ENCODE measurements at regions not wholly inside any gene's neighbourhood (a gene's known extent, or its start where the extent isn't known, plus 50 kb on each side); places are given as distances from the start of the nearest gene placed in this dataset.
"Not testable (repeated sequence)": the region's sequence is repeated elsewhere in the genome, so short reads cannot be mapped to it uniquely, and the experiment has no call there.

DNA sequence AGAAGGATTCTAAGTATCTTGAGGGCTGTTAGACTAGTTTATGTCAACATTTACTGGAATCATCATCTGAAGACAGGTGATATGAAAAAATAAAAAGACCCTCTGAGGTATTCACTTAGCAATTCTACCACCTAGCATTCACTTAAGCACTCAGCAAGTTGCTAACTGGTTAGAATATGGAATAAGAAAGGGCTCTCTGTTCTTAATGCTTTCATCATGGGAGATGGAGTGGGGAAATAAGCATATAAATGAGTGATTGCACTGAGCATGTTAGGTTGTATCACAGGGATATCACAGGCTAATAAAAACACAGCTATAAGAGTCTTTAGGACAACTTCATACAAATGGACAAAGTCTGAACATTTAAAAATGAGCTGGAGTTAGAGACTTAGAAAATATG is 1238.8 kb downstream of the CDH11 start:
- no peak for DNase-seq
- Histone ChIP-seq H3K4me3 (no peak overlapping the region), H3K27me3 (no peaks in the 10 kb centered on the region), H3K4me1 (no peaks in the 10 kb centered on the region), H3K36me3 (ENCODE audit: low read depth, missing control alignments) (no peaks in the 10 kb centered on the region), H3K27ac (no peak overlapping the region), H3K9me3 (no peaks in the 10 kb centered on the region)
- intact Hi-C loops (cut with DNase I; ENCODE audit: low total_unique reads) = no loop called here
- TF ChIP-seq POLR2A (IDR thresholded peaks at IDR 0.05) (no peak), CTCF (IDR thresholded peaks at IDR 0.05) (no peak)

DNA sequence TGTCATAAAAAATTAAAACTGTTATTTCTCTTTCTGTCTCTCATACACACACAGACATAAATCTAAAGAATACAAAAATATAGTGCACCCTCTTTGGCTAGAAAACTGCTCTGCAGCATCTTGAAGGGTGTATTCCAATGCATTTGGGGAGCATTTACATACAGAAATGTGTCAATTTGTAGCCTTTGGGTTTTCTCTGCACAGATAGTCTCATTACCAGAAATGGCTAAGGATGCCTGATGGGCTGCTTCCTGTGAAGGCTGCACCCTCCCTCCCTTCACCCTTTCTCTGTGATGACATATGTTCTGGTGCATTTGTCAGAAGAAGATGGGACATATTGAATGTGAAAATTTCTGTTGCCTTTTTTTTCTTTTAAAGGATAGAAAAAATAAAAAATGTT is 1239.3 kb downstream of the CDH11 start:
- H3K4me1 ChIP-seq = no peaks in the 10 kb centered on the region
- no peaks in the 10 kb centered on the region for H3K9me3 ChIP-seq
- H3K36me3 ChIP-seq (ENCODE audit: low read depth, missing control alignments) = no peaks in the 10 kb centered on the region
- no peak overlapping the region for H3K4me3 ChIP-seq
- no peak for TF ChIP-seq POLR2A (IDR thresholded peaks at IDR 0.05)
- TF ChIP-seq CTCF (IDR thresholded peaks at IDR 0.05) = no peak
- no peak for DNase-seq
- no peak overlapping the region for H3K27ac ChIP-seq
- no peaks in the 10 kb centered on the region for H3K27me3 ChIP-seq
- intact Hi-C loops (cut with DNase I; ENCODE audit: low total_unique reads) = no loop called here

DNA sequence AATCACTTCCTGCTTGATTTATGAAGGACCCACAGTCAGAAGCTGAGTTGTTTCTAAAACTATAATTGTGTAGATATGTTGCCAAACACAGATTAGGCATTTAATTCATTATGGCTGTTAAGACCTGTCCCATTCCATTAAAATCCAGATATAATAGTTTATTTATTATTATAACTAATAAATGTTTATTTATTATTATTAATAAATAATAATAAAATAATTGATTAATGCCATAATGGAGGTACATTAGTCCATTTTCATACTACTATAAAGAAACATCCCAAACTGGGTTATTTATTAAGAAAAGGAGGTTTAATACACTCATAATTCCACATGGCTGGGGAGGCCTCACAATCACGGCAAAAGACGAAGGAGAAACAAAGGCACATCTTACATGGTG is 1240.9 kb downstream of the CDH11 start:
- 92 to 96% methylated on average over 2 of the region's 2 CpGs for WGBS, 2 donors
- no peak for TF ChIP-seq POLR2A (IDR thresholded peaks at IDR 0.05)
- no peak for TF ChIP-seq CTCF (IDR thresholded peaks at IDR 0.05)
- no peak overlapping the region for H3K4me3 ChIP-seq
- H3K36me3 ChIP-seq (ENCODE audit: low read depth, missing control alignments) = no peaks in the 10 kb centered on the region
- intact Hi-C loops (cut with DNase I; ENCODE audit: low total_unique reads) = no loop called here
- H3K27me3 ChIP-seq = no peaks in the 10 kb centered on the region
- no peaks in the 10 kb centered on the region for H3K4me1 ChIP-seq
- DNase-seq = no peak
- H3K27ac ChIP-seq = no peak overlapping the region
- no peaks in the 10 kb centered on the region for H3K9me3 ChIP-seq

GRCh38 chr16:63877401-63877800 is 1244.5 kb downstream of the CDH11 start:
- intact Hi-C loops (cut with DNase I; ENCODE audit: low total_unique reads) = no loop called here
- Histone ChIP-seq H3K27me3 (no peaks in the 10 kb centered on the region), H3K27ac (no peak overlapping the region), H3K36me3 (ENCODE audit: low read depth, missing control alignments) (no peaks in the 10 kb centered on the region), H3K4me1 (no peaks in the 10 kb centered on the region), H3K4me3 (no peak overlapping the region), H3K9me3 (no peaks in the 10 kb centered on the region)
- 87 to 91% methylated on average over 3 of the region's 3 CpGs for WGBS, 2 donors
- DNase-seq = no peak
- TF ChIP-seq POLR2A (IDR thresholded peaks at IDR 0.05) (no peak), CTCF (IDR thresholded peaks at IDR 0.05) (no peak)

- no peaks in the 10 kb centered on the region for H3K36me3 ChIP-seq (ENCODE audit: low read depth, missing control alignments)
- no peaks in the 10 kb centered on the region for H3K27me3 ChIP-seq
- H3K4me1 ChIP-seq = no peaks in the 10 kb centered on the region
- no peak for DNase-seq
- intact Hi-C loops (cut with DNase I; ENCODE audit: low total_unique reads) = no loop called here
- H3K27ac ChIP-seq = no peak overlapping the region
- no peak overlapping the region for H3K4me3 ChIP-seq
- H3K9me3 ChIP-seq = no peaks in the 10 kb centered on the region
- TF ChIP-seq CTCF (IDR thresholded peaks at IDR 0.05) (no peak), POLR2A (IDR thresholded peaks at IDR 0.05) (no peak)
Measured at GRCh38 chr16:63876103-63876502, 1245.8 kb downstream of the CDH11 start.

DNA sequence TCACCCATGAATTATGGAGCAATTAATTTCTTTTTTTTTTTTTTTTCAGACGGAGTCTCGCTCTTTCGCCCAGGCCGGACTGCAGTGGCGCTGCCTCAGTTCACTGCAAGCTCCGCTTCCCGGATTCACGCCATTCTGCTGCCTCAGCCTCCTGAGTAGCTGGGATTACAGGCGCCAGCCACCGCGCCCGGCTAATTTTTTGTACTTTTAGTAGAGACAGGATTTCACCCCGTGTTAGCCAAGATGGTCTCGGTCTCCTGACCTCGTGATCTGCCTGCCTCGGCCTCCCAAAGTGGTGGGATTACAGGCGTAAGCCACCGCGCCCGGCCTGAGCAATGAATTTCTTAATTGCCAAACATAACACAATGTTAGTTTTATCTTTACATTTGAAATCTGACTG is 1261.2 kb downstream of the CDH11 start:
- DNase-seq; H3K27me3 ChIP-seq; H3K27ac ChIP-seq; H3K9me3 ChIP-seq; intact Hi-C loops (cut with DNase I; ENCODE audit: low total_unique reads); H3K4me3 ChIP-seq; H3K36me3 ChIP-seq (ENCODE audit: low read depth, missing control alignments); H3K4me1 ChIP-seq: not testable (repeated sequence)
- WGBS, 2 donors = 68 to 73% methylated on average over 20 of the region's 20 CpGs

All from testis (tissue), 2 donors.